ENCODE measurements at regions not wholly inside any gene's neighbourhood (a gene's known extent, or its start where the extent isn't known, plus 50 kb on each side); places are given as distances from the start of the nearest gene placed in this dataset.

DNA sequence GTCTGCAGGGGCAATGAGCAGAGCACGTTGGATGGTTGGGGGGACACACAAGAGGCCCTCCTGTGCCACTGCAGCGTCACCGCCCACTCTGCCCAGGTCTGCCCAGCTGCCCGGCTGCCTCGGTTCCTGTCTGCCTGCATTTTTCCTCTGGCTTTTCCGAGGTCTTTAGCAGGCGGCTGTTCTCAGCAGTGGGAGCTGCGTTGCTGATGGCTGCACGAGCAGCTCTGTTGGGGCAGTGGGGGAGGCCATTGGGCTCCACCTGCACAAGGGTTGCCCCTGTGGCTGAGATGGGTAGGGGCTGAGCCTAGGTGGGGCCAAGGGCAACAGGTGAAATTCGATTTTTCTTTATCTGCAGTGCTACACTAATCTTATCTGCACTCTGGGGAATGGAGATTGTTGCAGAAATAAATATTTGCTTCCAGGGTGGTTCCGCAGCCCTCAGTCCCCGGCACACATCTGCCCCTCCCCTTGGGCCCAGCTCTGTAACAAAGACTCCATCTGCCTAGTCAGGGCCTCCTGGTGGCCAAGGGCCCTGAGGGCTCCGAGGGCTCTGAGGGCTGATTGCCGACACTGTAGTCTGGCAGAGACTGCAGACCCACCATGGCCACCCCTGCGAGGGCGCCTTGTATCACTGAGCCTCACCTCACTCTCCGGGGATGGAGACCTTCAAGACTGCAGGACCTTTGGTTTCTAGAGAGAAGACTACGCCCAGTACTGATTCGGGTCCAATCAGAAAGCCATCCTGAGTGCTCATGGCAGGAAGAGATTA, 141.7 kb upstream of the SHH start (continued):
- TF ChIP-seq, protein P1, sequence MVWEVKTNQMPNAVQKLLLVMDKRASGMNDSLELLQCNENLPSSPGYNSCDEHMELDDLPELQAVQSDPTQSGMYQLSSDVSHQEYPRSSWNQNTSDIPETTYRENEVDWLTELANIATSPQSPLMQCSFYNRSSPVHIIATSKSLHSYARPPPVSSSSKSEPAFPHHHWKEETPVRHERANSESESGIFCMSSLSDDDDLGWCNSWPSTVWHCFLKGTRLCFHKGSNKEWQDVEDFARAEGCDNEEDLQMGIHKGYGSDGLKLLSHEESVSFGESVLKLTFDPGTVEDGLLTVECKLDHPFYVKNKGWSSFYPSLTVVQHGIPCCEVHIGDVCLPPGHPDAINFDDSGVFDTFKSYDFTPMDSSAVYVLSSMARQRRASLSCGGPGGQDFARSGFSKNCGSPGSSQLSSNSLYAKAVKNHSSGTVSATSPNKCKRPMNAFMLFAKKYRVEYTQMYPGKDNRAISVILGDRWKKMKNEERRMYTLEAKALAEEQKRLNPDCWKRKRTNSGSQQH (CRISPR knock-in tag; IDR thresholded peaks at IDR 0.05; ENCODE audit: low read depth) = 0 out of 2 replicates have a peak, but pooled peaks have one; percentile 33
- no peak for TF ChIP-seq ZBTB25 (CRISPR knock-in tag; IDR thresholded peaks at IDR 0.05)
- no peak for TF ChIP-seq SUZ12 (IDR thresholded peaks at IDR 0.05; ENCODE audit: low read depth, low read length)
- TF ChIP-seq YEATS2 (CRISPR knock-in tag; IDR thresholded peaks at IDR 0.05; ENCODE audit: borderline replicate concordance) = no peak
- TF ChIP-seq MIXL1 (CRISPR knock-in tag; IDR thresholded peaks at IDR 0.05) = no peak
- no peak for TF ChIP-seq KDM1A (CRISPR knock-in tag; IDR thresholded peaks at IDR 0.05)
- no peak for TF ChIP-seq TAF1 (CRISPR knock-in tag; IDR thresholded peaks at IDR 0.05)
- TF ChIP-seq FOXA1 (IDR thresholded peaks at IDR 0.05) = no peak
- TF ChIP-seq FOXA1 (CRISPR knock-in tag; IDR thresholded peaks at IDR 0.05) = peak; percentile 77
- peak; percentile 94 for TF ChIP-seq GATA4 (IDR thresholded peaks at IDR 0.05; ENCODE audit: borderline replicate concordance, low read depth)
- TF ChIP-seq TRAFD1 (CRISPR knock-in tag; IDR thresholded peaks at IDR 0.05; ENCODE audit: borderline replicate concordance) = no peak
- no peak for TF ChIP-seq ZMYM2 (CRISPR knock-in tag; IDR thresholded peaks at IDR 0.05)
- peak; percentile 42; the same call in 1 of the 2 replicates for TF ChIP-seq ZSCAN31 (CRISPR knock-in tag; IDR thresholded peaks at IDR 0.05; ENCODE audit: low read depth)
- TF ChIP-seq, protein P2, sequence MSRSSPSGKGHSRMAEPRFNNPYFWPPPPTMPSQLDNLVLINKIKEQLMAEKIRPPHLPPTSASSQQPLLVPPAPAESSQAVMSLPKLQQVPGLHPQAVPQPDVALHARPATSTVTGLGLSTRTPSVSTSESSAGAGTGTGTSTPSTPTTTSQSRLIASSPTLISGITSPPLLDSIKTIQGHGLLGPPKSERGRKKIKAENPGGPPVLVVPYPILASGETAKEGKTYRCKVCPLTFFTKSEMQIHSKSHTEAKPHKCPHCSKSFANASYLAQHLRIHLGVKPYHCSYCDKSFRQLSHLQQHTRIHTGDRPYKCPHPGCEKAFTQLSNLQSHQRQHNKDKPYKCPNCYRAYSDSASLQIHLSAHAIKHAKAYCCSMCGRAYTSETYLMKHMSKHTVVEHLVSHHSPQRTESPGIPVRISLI (CRISPR knock-in tag; IDR thresholded peaks at IDR 0.05; ENCODE audit: borderline replicate concordance) = no peak
- 0 out of 2 replicates have a peak, but pooled peaks have one; percentile 29 for TF ChIP-seq TMF1 (CRISPR knock-in tag; IDR thresholded peaks at IDR 0.05; ENCODE audit: low read depth)
- peak; percentile 40; the same call in 1 of the 2 replicates for TF ChIP-seq ZNF580 (CRISPR knock-in tag; IDR thresholded peaks at IDR 0.05; ENCODE audit: borderline replicate concordance, low read depth)
- TF ChIP-seq SRSF1 (optimal IDR thresholded peaks at IDR 0.05; ENCODE audit: low read depth, low read length) = peak; percentile 38
- TF ChIP-seq, protein P3, sequence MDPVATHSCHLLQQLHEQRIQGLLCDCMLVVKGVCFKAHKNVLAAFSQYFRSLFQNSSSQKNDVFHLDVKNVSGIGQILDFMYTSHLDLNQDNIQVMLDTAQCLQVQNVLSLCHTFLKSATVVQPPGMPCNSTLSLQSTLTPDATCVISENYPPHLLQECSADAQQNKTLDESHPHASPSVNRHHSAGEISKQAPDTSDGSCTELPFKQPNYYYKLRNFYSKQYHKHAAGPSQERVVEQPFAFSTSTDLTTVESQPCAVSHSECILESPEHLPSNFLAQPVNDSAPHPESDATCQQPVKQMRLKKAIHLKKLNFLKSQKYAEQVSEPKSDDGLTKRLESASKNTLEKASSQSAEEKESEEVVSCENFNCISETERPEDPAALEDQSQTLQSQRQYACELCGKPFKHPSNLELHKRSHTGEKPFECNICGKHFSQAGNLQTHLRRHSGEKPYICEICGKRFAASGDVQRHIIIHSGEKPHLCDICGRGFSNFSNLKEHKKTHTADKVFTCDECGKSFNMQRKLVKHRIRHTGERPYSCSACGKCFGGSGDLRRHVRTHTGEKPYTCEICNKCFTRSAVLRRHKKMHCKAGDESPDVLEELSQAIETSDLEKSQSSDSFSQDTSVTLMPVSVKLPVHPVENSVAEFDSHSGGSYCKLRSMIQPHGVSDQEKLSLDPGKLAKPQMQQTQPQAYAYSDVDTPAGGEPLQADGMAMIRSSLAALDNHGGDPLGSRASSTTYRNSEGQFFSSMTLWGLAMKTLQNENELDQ (CRISPR knock-in tag; IDR thresholded peaks at IDR 0.05; ENCODE audit: borderline replicate concordance) = no peak
- TF ChIP-seq FLYWCH1 (CRISPR knock-in tag; IDR thresholded peaks at IDR 0.05) = no peak
- TF ChIP-seq NFIC (IDR thresholded peaks at IDR 0.05; ENCODE audit: low read length) = no peak
- no peak for TF ChIP-seq PRPF4 (IDR thresholded peaks at IDR 0.05; ENCODE audit: low read depth, low read length, poor library complexity, severe bottlenecking)

Data from HepG2 (cell line).